ENCODE measurements at regions not wholly inside any gene's neighbourhood (a gene's known extent, or its start where the extent isn't known, plus 50 kb on each side); places are given as distances from the start of the nearest gene placed in this dataset.

DNA sequence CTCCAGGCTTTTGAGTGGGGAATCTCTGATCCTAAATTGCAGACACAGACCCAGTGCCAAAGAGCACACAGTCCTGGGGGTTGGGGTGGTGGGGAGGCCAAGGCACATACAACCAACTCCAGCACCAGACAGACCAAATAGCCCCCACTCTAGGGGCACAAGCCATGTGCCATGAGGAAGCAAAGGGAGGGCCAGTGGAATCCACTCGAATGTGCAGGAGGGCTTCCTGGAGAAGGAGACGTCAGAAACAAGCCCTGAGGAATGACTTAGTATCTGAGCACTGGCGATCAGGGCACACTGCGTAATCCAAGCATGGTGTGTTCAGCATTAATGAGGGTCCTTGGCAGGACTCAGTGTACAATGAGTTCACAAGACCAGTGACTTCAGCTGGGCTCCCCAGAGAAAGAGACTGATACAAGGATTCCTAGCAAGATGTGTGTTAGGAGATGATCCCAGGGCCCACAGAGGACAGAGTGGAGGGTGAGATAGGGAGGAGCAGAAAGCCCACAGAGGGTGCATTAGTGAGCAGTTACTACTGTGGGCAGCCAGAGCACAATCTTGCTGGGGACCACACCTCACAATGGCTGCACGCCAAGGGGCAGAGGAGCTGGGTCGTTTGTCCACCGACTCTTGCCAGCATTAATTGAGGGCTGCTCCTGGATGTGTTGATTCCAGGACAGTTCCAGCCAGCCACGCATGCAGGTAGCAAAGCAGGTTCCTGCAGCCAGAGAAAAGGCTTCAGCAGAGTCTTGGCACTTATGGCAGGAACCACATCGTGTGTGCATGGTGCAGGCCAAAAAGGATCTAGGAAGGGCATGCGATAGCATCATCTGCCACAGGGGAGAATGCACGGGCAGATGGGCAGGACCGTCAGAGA is 152.6 kb upstream of the VSTM2B start:
- DNase-seq (ENCODE audit: low spot score): no peak

DNA sequence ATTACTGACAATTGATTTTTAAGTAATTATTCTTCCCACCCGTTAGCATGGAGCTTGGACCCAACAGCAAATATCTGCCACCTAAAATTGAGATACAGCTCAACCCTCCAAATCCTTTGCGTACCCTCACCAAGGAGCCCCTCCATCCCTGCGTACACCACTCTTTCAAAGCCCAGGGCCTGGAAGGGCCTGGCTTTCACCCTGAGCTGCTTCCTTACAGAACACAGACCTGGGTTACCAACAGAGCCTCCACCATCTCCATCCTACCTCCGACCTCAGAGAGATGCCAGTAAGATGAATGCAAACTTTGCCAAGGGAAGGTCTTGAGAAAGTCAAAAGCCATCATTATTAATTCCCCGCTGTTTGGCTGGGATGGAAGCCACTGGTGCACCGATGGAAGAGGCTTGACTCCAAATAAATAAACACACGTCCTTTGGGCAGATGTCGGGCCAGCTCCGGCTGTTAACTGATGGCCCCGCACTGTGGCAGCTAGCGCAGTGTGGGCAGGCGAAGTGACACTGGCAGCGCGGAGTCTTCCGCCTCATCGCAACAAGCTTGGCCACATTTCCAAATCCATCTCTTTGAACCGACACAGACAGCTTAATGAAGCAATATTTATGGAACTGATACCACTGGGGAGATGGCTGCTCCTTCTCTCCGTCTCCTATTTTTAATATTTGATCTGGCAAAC is 150.2 kb upstream of the VSTM2B start:
- no peak for DNase-seq (ENCODE audit: low spot score)

- DNase-seq (ENCODE audit: low spot score): no peak
These were observed 148.9 kb upstream of the VSTM2B start for GRCh38 chr19:29376855-29377354.

DNA sequence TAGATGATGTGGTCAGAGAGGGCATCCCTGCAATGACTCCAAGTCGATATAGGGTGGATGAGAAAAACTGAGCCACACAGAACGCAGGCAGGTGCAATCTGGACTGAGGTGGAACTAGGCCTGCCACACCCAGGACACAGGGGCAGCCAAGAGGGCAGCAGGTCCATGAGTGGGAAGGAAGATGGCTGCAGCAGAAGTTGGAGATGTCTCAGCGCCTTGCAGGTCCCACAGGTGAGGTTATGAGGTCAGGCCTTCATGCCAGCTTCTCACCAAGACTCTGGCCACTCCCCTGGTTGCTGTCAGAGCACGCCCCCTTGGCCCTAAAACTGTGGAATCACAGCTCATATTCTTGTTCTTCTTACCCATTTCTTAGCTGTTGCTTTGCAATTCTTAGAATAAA is 147.7 kb upstream of the VSTM2B start:
- no peak for DNase-seq (ENCODE audit: low spot score)

GRCh38 chr19:29378543-29379080 is 147.2 kb upstream of the VSTM2B start:
- no peak for DNase-seq (ENCODE audit: low spot score)

DNA sequence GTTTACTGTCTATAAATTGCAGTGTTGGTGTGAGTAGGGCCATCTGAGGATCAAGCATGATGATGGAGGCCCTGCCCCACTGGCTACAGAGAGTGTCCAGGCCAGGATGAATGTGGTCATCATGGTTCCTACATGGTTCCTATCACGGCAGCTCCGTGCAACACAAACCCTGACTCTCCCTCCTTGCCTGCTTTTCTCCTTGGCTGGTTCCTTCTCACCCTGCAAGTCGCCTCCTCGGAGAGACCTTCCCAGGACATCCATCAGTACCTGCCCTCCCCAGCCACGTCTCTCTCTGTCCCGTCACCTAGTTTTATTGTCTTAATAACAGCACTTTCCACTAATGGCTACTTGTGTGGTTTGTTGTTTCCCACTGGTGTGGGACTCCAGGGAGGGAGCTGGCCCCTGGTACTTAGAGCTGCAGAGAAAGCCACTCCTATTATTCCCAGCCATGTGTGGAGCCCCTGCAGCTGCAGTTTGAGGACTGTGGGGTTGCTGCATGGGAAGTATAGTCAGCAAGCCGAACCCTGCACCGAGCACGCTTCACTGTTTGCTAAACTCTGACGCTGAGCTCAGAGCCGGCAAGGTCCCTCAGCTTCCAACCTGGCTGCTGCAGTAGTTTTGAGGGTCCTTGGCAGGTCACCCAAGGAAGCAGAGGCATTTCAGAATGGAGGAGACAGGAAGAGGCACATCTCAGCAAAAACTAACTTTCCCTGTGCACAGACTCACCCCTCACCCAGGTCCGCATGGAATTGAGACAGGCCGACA is 146.4 kb upstream of the VSTM2B start:
- DNase-seq (ENCODE audit: low spot score): no peak

GRCh38 chr19:29380581-29380980 is 145.2 kb upstream of the VSTM2B start:
- no peak for DNase-seq (ENCODE audit: low spot score)

DNA sequence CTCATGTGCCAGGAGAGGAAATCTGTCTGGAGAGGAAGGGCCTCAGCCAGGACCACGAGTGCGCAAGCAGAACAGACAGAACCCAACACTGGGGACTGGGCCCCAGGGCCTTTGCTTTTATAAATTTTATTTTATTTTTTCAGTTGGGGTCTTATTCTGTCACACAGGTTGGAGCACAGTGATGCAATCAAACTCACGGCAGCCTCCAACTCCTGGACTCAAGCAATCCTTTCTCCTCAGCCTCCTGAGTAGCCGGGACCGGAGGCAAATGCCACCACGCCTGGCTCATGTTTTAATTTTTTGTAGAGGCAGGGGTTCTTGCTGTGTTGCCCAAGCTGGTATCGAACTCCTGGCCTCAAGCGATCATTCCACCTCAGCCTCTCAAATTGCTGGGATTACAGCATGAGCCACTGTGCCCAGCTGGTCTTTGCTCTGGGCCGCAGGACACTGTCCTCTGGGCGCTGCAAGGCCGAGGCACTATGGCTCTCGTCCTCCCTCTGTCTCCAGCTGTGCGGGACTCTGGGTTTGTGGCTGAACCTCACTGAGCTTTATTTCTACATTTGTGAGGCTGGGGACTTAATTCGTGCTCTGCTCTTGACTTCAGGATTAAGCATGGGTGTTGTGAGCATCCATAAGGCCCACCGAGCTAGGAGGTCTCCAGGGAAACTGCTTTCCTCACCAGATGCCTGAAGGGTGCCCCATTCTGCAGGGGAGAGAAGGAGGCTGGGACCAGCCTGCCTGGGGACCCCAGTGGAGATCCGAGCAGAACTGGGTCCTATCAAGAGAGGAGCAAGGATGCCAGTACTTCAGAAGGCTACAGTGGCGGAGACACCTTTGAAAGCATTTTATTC is 144.2 kb upstream of the VSTM2B start:
- no peak for DNase-seq (ENCODE audit: low spot score)

DNA sequence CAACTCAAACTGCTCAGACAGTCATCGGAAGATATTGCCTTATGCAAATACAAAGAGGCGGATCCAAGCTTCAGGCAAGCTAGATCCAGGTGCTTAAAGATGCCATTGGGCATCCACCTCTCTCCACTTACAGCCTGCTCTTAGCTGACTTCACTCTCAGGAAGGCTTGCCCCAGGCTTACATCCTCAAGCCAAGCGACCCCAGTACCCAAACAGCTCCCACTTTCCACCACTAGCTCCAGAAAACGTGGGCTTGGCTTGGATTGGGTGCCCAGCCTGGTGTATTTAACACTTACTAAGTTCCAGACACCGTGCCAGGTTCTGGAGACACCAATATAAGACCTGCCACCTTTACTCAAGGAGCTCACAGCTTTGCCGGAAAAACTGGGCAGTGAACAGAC is 142.1 kb upstream of the VSTM2B start:
- no peak for DNase-seq (ENCODE audit: low spot score)

GRCh38 chr19:29384656-29385055 is 141.1 kb upstream of the VSTM2B start:
- DNase-seq (ENCODE audit: low spot score): no peak

DNA sequence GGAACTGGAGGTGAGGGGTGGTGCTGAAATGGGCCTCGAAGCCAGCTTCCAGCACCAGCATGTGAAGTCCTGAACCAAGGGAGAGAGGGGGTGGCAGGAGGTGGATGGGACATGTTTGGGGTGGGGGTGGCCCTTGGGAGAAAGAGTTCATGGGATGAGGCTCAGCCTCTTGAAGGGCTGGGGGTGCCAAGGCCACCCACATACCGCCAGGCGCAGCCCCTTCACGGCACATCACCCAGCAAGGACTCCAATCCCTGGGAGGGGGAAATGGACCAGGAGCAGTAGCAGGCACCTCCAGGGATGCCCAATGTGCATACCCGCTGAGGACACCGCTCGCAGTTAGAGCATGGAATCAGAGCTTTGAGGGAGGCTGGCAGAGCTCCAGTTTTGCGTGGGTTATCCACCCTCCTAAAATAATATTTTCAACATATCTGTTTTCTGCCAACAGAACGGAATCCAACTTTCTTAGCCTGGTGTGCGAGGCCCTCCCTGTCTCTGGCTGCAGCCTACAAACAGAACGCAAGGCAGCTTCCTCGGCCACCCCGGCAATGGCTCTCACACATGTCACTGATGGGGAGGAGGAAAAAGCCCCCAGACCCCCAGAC is 140.5 kb upstream of the VSTM2B start:
- no peak for DNase-seq (ENCODE audit: low spot score)

- no peak for DNase-seq (ENCODE audit: low spot score)
These were observed 138.8 kb upstream of the VSTM2B start for GRCh38 chr19:29386970-29387369.

DNA sequence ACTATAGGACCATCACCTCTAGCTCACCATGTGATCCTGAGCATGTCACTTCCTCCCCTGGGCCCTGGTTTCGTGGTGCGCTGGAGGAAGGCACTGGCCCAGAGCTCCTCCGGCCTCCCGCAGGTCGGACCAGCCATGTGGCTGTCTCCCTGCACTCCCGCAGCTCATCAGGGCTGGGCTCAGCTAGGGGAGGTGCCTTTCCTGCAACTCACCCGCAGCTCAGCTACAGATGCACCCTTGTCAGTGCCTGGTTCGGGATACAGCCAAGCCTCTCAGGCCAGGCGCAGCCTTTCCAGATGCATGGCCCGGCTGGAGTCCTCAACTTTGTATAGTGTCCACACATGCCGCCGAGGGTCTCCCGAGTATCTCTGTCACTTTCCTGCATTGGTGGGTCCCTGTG is 138.2 kb upstream of the VSTM2B start:
- no peak for DNase-seq (ENCODE audit: low spot score)

DNA sequence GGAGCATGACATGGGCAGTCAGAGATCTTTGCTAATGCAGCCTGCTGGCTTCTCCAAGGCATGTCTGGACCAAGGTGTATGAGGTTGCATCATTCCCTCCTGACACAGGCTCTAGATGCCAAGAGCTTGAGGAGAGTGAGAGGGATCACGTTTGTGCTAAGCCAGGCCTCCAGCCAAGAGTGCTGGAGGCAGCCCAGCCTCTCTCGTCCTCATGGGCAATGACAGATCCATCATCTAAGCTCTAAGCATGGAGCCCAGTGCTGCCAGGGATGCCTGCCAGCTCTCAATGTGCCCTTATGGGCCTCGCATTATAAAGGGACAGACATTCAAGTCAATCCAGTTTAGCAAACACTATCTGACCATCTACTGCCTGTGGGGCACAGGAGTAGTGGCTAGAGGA is 136.3 kb upstream of the VSTM2B start:
- no peak for DNase-seq (ENCODE audit: low spot score)

DNA sequence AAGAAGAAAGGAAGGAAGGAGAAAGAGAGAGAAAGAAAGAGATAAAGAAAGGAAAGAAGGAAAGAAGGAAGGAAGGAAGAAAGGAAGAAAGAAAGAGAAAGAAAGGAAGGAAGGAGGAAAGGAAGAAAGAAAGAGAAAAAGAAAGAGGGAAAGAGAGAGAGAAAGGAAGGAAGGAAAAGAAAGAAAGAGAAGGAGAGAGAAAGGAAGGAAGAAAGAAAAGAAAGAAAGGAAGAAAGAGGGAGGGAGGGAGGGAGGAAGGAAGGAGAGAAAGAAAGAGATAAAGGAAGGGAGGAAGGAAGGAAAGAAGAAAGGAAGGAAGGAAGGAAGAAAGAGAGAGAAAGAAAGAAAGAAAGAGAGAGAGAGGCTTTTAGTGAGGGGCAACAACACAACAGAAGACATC is 135.1 kb upstream of the VSTM2B start:
- DNase-seq (ENCODE audit: low spot score): no peak

GRCh38 chr19:29393915-29394460 is 131.8 kb upstream of the VSTM2B start:
- no peak for DNase-seq (ENCODE audit: low spot score)

GRCh38 chr19:29395111-29395733 is 130.6 kb upstream of the VSTM2B start:
- no peak for DNase-seq (ENCODE audit: low spot score)

- DNase-seq (ENCODE audit: low spot score): no peak
These were observed 129.9 kb upstream of the VSTM2B start for GRCh38 chr19:29395734-29396414.

GRCh38 chr19:29396925-29397324 is 128.9 kb upstream of the VSTM2B start:
- no peak for DNase-seq (ENCODE audit: low spot score)

DNA sequence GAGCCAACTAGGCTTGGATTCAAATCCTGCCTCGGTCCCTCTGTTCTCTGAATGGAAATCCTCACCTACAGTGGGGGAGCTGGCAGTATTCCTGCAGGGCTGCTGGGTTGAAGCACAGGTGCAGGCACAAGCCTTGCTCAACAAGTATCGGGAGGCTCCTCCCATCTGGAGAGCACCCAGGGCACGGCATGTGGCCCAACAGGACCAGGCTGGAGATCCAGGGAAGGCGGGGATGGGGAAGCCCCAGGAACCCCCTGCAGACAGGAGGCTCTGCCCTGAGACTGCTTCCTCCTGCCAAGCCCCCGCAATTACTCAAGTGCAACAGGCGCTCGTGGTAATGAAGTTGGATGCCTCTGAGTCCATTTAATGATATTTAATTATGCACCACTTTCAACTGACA is 128.0 kb upstream of the VSTM2B start:
- DNase-seq (ENCODE audit: low spot score): no peak
